Type B pancreatic cell (in vitro differentiated cells): ENCODE measurements at regions not wholly inside any gene's neighbourhood (a gene's known extent, or its start where the extent isn't known, plus 50 kb on each side); places are given as distances from the start of the nearest gene placed in this dataset.

Experiments used
- DNase-seq: peaks from one replicate; pipeline ENCODE4 v3.0.0; 2021; ENCODE audit warnings: mixed read lengths; ENCODE audit not compliant: unreplicated experiment; ENCODE audit errors: extremely low spot score
- H3K27ac Mint-ChIP-seq: 2 replicates; pipeline ENCODE4 v1.8.0; 2021; ENCODE audit warnings: mild to moderate bottlenecking, mixed read lengths
- H3K27me3 Mint-ChIP-seq: 2 replicates; pipeline ENCODE4 v1.8.0; 2021; ENCODE audit warnings: mixed read lengths
- H3K36me3 Mint-ChIP-seq: 2 replicates; pipeline ENCODE4 v1.8.0; 2021; ENCODE audit warnings: mixed read lengths
- H3K4me1 Mint-ChIP-seq: one replicate; pipeline ENCODE4 v1.8.0; 2021; ENCODE audit warnings: mixed read lengths; ENCODE audit not compliant: unreplicated experiment
- H3K4me3 Mint-ChIP-seq: 2 replicates; pipeline ENCODE4 v1.8.0; 2021; ENCODE audit warnings: mild to moderate bottlenecking, mixed read lengths
- H3K9me3 Mint-ChIP-seq: 2 replicates; pipeline ENCODE4 v1.8.0; 2021; ENCODE audit warnings: mixed read lengths
- TF ChIP-seq, protein P1 (sequence below): fragments of 200-600 bp; sonication (generic); conservative IDR thresholded peaks from 2 replicates; pipeline ENCODE4 v1.5.0; 2021; ENCODE audit warnings: antibody characterized with exemption, mild to moderate bottlenecking

DNA sequence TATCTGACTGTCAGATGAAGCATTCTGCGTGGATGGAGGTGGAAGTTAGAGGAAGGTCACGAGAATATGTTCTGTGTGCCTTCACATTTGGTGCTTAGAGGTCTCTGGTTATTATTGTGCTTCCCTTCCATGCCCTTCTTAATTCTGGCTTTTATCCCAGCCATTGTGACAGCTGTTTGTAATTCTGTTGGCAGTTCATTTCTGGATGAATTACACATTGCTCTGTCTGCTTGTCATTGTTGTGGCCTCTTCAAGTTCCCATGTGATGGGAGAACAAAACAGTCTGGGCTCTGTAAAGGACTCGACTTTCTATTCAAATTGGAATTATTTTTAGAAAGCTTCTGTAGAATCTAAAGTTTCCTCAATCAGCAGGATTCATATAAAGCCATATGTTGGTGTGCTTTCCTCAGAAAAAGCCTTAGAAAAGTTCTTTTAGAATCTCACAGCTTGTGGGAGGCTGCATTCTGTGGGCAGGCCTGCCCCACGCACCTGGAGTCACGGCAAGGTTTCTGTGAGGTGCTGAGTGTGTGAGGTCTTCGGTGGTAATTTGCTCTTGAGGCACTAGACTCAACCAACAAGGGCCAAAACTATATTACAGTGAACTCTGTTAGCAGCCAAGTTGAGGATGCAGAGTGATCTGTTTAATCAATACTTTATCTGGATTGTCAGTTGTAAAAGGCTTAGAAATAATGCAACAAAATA, 397.4 kb upstream of the AZI2 start:
- H3K27ac Mint-ChIP-seq = no peak overlapping the region
- H3K4me3 Mint-ChIP-seq = no peak overlapping the region
- H3K36me3 Mint-ChIP-seq = no peaks in the 10 kb centered on the region
- DNase-seq = no peak
- TF ChIP-seq, protein P1, sequence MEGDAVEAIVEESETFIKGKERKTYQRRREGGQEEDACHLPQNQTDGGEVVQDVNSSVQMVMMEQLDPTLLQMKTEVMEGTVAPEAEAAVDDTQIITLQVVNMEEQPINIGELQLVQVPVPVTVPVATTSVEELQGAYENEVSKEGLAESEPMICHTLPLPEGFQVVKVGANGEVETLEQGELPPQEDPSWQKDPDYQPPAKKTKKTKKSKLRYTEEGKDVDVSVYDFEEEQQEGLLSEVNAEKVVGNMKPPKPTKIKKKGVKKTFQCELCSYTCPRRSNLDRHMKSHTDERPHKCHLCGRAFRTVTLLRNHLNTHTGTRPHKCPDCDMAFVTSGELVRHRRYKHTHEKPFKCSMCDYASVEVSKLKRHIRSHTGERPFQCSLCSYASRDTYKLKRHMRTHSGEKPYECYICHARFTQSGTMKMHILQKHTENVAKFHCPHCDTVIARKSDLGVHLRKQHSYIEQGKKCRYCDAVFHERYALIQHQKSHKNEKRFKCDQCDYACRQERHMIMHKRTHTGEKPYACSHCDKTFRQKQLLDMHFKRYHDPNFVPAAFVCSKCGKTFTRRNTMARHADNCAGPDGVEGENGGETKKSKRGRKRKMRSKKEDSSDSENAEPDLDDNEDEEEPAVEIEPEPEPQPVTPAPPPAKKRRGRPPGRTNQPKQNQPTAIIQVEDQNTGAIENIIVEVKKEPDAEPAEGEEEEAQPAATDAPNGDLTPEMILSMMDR = no peak
- no peaks in the 10 kb centered on the region for H3K9me3 Mint-ChIP-seq
- H3K27me3 Mint-ChIP-seq = no peaks in the 10 kb centered on the region
- H3K4me1 Mint-ChIP-seq = peaks cover 3% of the 10 kb centered on the region

DNA sequence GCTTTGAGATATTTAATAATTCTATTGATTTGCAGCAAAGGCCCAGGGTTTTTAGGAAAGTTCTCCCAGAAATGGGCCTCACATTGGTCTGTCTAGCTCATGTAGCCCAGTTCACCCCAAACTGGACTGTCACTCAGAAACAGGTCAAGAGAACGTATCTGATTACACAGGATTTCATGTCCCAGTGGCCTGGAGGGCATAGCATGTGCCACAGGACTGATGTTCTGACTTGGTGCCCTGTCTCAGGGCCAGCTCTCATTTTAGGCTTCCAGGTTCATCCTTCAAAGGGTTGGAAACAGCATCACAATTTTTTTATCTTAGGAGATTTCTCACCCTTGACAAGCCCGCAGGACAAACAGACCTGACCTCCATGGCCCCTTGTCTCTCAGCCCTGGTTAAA, 398.4 kb upstream of the AZI2 start:
- Mint-ChIP-seq H3K4me1 (peaks cover 3% of the 10 kb centered on the region), H3K4me3 (no peak overlapping the region), H3K27ac (no peak overlapping the region), H3K27me3 (no peaks in the 10 kb centered on the region), H3K9me3 (peaks cover 7% of the 10 kb centered on the region), H3K36me3 (no peaks in the 10 kb centered on the region)
- DNase-seq = no peak
- TF ChIP-seq, protein P1 = no peak

DNA sequence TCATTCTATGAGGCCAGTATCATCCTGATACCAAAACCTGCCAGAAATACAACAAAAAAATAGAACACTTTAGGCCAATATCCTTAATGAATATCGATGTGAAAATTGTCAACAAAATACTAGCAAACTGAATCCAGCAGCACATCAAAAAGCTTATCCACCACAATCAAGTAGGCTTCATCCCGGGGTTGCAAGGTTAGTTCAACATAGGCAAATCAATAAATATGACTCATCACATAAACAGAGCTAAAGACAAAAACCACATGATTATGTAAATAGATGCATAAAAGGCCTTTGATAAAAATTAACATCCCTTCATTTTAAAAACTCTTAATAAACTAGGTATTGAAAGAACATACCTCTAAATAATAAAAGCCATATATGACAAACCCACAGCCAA, 403.2 kb upstream of the AZI2 start:
- Mint-ChIP-seq H3K27ac (no peak overlapping the region), H3K9me3 (peaks cover 9% of the 10 kb centered on the region), H3K4me1 (no peaks in the 10 kb centered on the region), H3K36me3 (no peaks in the 10 kb centered on the region), H3K27me3 (no peaks in the 10 kb centered on the region), H3K4me3 (no peak overlapping the region)
- no peak for DNase-seq
- TF ChIP-seq, protein P1 = no peak

DNA sequence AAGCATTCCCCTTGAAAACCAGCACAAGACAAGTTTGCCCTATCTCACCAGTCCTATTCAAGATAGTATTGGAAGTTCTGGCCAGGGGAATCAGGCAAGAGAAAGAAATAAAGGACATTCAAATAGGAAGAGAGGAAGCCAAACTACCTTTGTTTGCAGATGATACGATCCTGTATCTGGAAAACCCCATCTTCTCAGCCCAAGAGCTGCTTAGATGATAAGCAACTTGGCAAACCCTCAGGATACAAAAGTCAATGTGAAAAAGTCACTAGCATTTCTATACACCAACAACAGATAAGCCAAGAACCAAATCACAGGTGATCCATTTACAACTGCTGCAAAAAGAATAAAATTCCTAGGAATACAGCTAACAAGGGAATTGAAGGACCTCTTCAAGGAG, 403.7 kb upstream of the AZI2 start:
- Mint-ChIP-seq H3K27ac (no peak overlapping the region), H3K9me3 (peaks cover 9% of the 10 kb centered on the region), H3K27me3 (no peaks in the 10 kb centered on the region), H3K36me3 (no peaks in the 10 kb centered on the region), H3K4me3 (no peak overlapping the region), H3K4me1 (no peaks in the 10 kb centered on the region)
- DNase-seq = no peak
- TF ChIP-seq, protein P1 = no peak

DNA sequence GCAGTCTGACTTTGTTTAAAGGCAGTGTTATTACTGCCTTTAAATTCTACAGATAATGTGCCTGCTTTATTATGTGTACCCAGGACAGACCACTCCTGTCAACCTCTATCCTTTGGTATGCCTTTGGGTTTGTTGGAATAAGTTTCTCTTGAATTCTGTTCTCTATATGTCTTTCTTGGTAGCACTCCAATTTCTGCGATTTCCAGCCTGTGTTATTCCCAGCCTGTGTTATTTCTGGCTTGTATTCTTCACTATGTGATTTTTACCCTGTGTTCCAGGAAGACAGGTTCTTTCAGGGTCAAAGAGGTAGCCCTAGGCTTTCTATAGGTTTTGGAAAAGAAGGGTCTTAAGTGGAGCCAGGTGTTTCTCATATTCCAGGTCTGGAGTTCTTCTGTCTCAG, 407.4 kb upstream of the AZI2 start:
- TF ChIP-seq, protein P1 = no peak
- H3K4me3 Mint-ChIP-seq = no peak overlapping the region
- no peaks in the 10 kb centered on the region for H3K4me1 Mint-ChIP-seq
- DNase-seq = no peak
- H3K27me3 Mint-ChIP-seq = no peaks in the 10 kb centered on the region
- peaks cover 9% of the 10 kb centered on the region for H3K9me3 Mint-ChIP-seq
- no peak overlapping the region for H3K27ac Mint-ChIP-seq
- H3K36me3 Mint-ChIP-seq = no peaks in the 10 kb centered on the region
